ENCODE measurements at regions not wholly inside any gene's neighbourhood (a gene's known extent, or its start where the extent isn't known, plus 50 kb on each side); places are given as distances from the start of the nearest gene placed in this dataset.

- Mint-ChIP-seq H3K4me3 (no peak overlapping the region), H3K27me3 (ENCODE audit: insufficient read depth, low read depth) (no peaks in the 10 kb centered on the region), H3K27ac (no peak overlapping the region), H3K36me3 (no peaks in the 10 kb centered on the region), H3K4me1 (no peaks in the 10 kb centered on the region), H3K9me3 (no peaks in the 10 kb centered on the region)
- H3K9me3 ChIP-seq (ENCODE audit: low read depth): no peaks in the 10 kb centered on the region
- H3K9ac ChIP-seq: no peak overlapping the region
- no peaks in the 10 kb centered on the region for H3K36me3 ChIP-seq
- TF ChIP-seq CTCF (IDR thresholded peaks at IDR 0.05) (no peak), EZH2phosphoT487 (IDR thresholded peaks at IDR 0.05) (no peak), EZH2 (IDR thresholded peaks at IDR 0.05) (no peak)
- H3K27me3 ChIP-seq: no peaks in the 10 kb centered on the region
- H3F3A ChIP-seq (ENCODE audit: low read depth): no peaks in the 10 kb centered on the region
- H3K4me3 ChIP-seq: no peak overlapping the region
- no peak overlapping the region for H2AFZ ChIP-seq (replicated peaks)
- H3K4me1 ChIP-seq: no peaks in the 10 kb centered on the region
- H3K79me2 ChIP-seq (ENCODE audit: low read depth): no peaks in the 10 kb centered on the region
- no peak for DNase-seq (ENCODE audit: low spot score)
- H3K27ac ChIP-seq: no peak overlapping the region
- H4K20me1 ChIP-seq (ENCODE audit: low read depth): no peaks in the 10 kb centered on the region
- no peak overlapping the region for H3K4me2 ChIP-seq
These were observed 285.9 kb upstream of the BCHE start for GRCh38 chr3:166123088-166123487.

- no peak overlapping the region for H3K4me3 Mint-ChIP-seq
These were observed 280.8 kb upstream of the BCHE start for GRCh38 chr3:166118049-166118448.

GRCh38 chr3:166114448-166114847 is 277.2 kb upstream of the BCHE start:
- Histone ChIP-seq H4K20me1 (ENCODE audit: low read depth) (no peaks in the 10 kb centered on the region), H3K4me3 (no peak overlapping the region), H3K36me3 (no peaks in the 10 kb centered on the region), H3K9me3 (ENCODE audit: low read depth) (no peaks in the 10 kb centered on the region), H3K27ac (no peak overlapping the region), H3K27me3 (no peaks in the 10 kb centered on the region), H3K79me2 (ENCODE audit: low read depth) (no peaks in the 10 kb centered on the region), H3K9ac (no peak overlapping the region), H3K4me2 (no peak overlapping the region), H3K4me1 (no peaks in the 10 kb centered on the region), H3F3A (ENCODE audit: low read depth) (no peaks in the 10 kb centered on the region), H2AFZ (replicated peaks) (no peak overlapping the region)
- Mint-ChIP-seq H3K4me1 (no peaks in the 10 kb centered on the region), H3K4me3 (no peak overlapping the region), H3K9me3 (no peaks in the 10 kb centered on the region), H3K27me3 (ENCODE audit: insufficient read depth, low read depth) (peaks cover 3% of the 10 kb centered on the region), H3K27ac (no peak overlapping the region), H3K36me3 (no peaks in the 10 kb centered on the region)
- no peak for DNase-seq (ENCODE audit: low spot score)
- no peak for TF ChIP-seq EZH2phosphoT487 (IDR thresholded peaks at IDR 0.05)
- TF ChIP-seq CTCF (IDR thresholded peaks at IDR 0.05): no peak
- no peak for TF ChIP-seq EZH2 (IDR thresholded peaks at IDR 0.05)

More at GRCh38 chr3:166118049-166118448, 280.8 kb upstream of the BCHE start:
- H3K27me3 ChIP-seq: no peaks in the 10 kb centered on the region
- H4K20me1 ChIP-seq (ENCODE audit: low read depth): no peaks in the 10 kb centered on the region
- Mint-ChIP-seq H3K27me3 (ENCODE audit: insufficient read depth, low read depth) (no peaks in the 10 kb centered on the region), H3K9me3 (no peaks in the 10 kb centered on the region), H3K4me1 (no peaks in the 10 kb centered on the region), H3K36me3 (no peaks in the 10 kb centered on the region), H3K27ac (no peak overlapping the region)
- H3K4me2 ChIP-seq: no peak overlapping the region
- H3K36me3 ChIP-seq: no peaks in the 10 kb centered on the region
- no peak for DNase-seq (ENCODE audit: low spot score)
- H3K79me2 ChIP-seq (ENCODE audit: low read depth): no peaks in the 10 kb centered on the region
- TF ChIP-seq EZH2phosphoT487 (IDR thresholded peaks at IDR 0.05) (no peak), CTCF (IDR thresholded peaks at IDR 0.05) (no peak), EZH2 (IDR thresholded peaks at IDR 0.05) (no peak)
- H3K9me3 ChIP-seq (ENCODE audit: low read depth): no peaks in the 10 kb centered on the region
- no peak overlapping the region for H3K4me3 ChIP-seq
- H3K27ac ChIP-seq: no peak overlapping the region
- no peaks in the 10 kb centered on the region for H3K4me1 ChIP-seq
- H2AFZ ChIP-seq (replicated peaks): no peak overlapping the region
- no peak overlapping the region for H3K9ac ChIP-seq
- no peaks in the 10 kb centered on the region for H3F3A ChIP-seq (ENCODE audit: low read depth)
